ENCODE measurements at regions not wholly inside any gene's neighbourhood (a gene's known extent, or its start where the extent isn't known, plus 50 kb on each side); places are given as distances from the start of the nearest gene placed in this dataset.

GRCh38 chr5:26805076-26805475 is 233.3 kb downstream of the CDH9 start:
- TF ChIP-seq ZNF274 (IDR thresholded peaks at IDR 0.05; ENCODE audit: low read depth, low read length) (no peak), YY1 (IDR thresholded peaks at IDR 0.05; ENCODE audit: insufficient read depth, insufficient read length) (no peak)

All from NT2/D1 (cell line).